OCI-LY3 (cell line): ENCODE measurements at regions not wholly inside any gene's neighbourhood (a gene's known extent, or its start where the extent isn't known, plus 50 kb on each side); places are given as distances from the start of the nearest gene placed in this dataset.

ENCODE experiments used
- H2AFZ ChIP-seq: fragments of 200-600, 300-600 bp; shearing (Covaris generic); 2 replicates; pipeline ENCODE4 v1.6.0; 2014; ENCODE audit warnings: antibody characterized with exemption, low read depth, low read length
- H3K27ac ChIP-seq: fragments of 200-600, 300-600 bp; sonication (generic); 2 replicates; pipeline ENCODE4 v1.5.1; 2014; ENCODE audit warnings: mild to moderate bottlenecking, low read length, moderate library complexity, mixed read lengths
- H3K27me3 ChIP-seq: fragments of 200-600, 300-600 bp; sonication (generic); 2 replicates; pipeline ENCODE4 v1.6.1; 2014; ENCODE audit warnings: low read depth, low read length, mixed read lengths
- H3K36me3 ChIP-seq: fragments of 200-600, 300-600 bp; sonication (generic); replicated peaks from 2 replicates; pipeline ENCODE3; 2014; ENCODE audit warnings: low read depth, low read length, mixed read lengths
- H3K4me1 ChIP-seq: fragments of 300-600, 200-600 bp; sonication (generic); 2 replicates; pipeline ENCODE4 v1.6.1; 2014; ENCODE audit warnings: low read length, mixed read lengths
- H3K4me2 ChIP-seq: fragments of 200-600, 300-600 bp; sonication (generic); 2 replicates; pipeline ENCODE4 v1.6.1; 2014; ENCODE audit warnings: low read length, mixed read lengths
- H3K4me3 ChIP-seq: fragments of 300-600, 200-600 bp; sonication (generic); 2 replicates; pipeline ENCODE4 v1.5.1; 2014; ENCODE audit warnings: antibody characterized with exemption, mild to moderate bottlenecking, low read length, moderate library complexity
- H3K79me2 ChIP-seq: fragments of 300-600, 200-600 bp; shearing (Covaris generic); 2 replicates; pipeline ENCODE4 v1.6.1; 2014; ENCODE audit warnings: mild to moderate bottlenecking, low read length, mixed read lengths
- H3K9ac ChIP-seq: fragments of 300-600, 200-600 bp; shearing (Covaris generic); 2 replicates; pipeline ENCODE4 v1.6.0; 2014; ENCODE audit warnings: mild to moderate bottlenecking, low read length, moderate library complexity
- H3K9me3 ChIP-seq: fragments of 200-600, 300-600 bp; shearing (Covaris generic); 2 replicates; pipeline ENCODE4 v1.6.1; 2014; ENCODE audit warnings: low read length, mixed read lengths; ENCODE audit not compliant: insufficient read depth
- H4K20me1 ChIP-seq: fragments of 200-600, 300-600 bp; sonication (generic); 2 replicates; pipeline ENCODE4 v1.6.1; 2016; ENCODE audit warnings: low read length, mixed read lengths; ENCODE audit not compliant: insufficient read depth
- CTCF ChIP-seq: fragments of 200-600, 300-600 bp; sonication (generic); IDR thresholded peaks from 2 replicates; pipeline ENCODE4 v1.5.1; 2014; ENCODE audit warnings: antibody characterized with exemption, low read length, low read depth
- EZH2phosphoT487 ChIP-seq: fragments of 200-600 bp; shearing (Covaris generic); IDR thresholded peaks from 2 replicates; pipeline ENCODE4 v1.6.1; 2018; ENCODE audit warnings: antibody characterized with exemption, mixed run types, low read depth

GRCh38 chr4:11299836-11300235, 128.9 kb downstream of the HS3ST1 start:
- TF ChIP-seq EZH2phosphoT487 (no peak), CTCF (no peak)
- no peak overlapping the region for H2AFZ ChIP-seq
- no peaks in the 10 kb centered on the region for H3K4me1 ChIP-seq
- H3K4me3 ChIP-seq = no peak overlapping the region
- no peak overlapping the region for H3K4me2 ChIP-seq
- no peaks in the 10 kb centered on the region for H4K20me1 ChIP-seq
- H3K27me3 ChIP-seq = no peaks in the 10 kb centered on the region
- H3K9me3 ChIP-seq = no peaks in the 10 kb centered on the region
- H3K9ac ChIP-seq = no peak overlapping the region
- H3K79me2 ChIP-seq = no peaks in the 10 kb centered on the region
- no peaks in the 10 kb centered on the region for H3K36me3 ChIP-seq
- no peak overlapping the region for H3K27ac ChIP-seq

- H3K79me2 ChIP-seq = no peaks in the 10 kb centered on the region
- H2AFZ ChIP-seq = no peak overlapping the region
Measured at GRCh38 chr4:11299016-11299415, 129.7 kb downstream of the HS3ST1 start.

GRCh38 chr4:11298451-11298850, 130.2 kb downstream of the HS3ST1 start:
- Histone ChIP-seq H3K4me2 (no peak overlapping the region), H3K9ac (no peak overlapping the region), H3K4me1 (no peaks in the 10 kb centered on the region), H3K79me2 (no peaks in the 10 kb centered on the region), H3K4me3 (no peak overlapping the region), H3K27me3 (no peaks in the 10 kb centered on the region), H3K9me3 (no peaks in the 10 kb centered on the region), H3K36me3 (no peaks in the 10 kb centered on the region), H3K27ac (no peak overlapping the region), H4K20me1 (no peaks in the 10 kb centered on the region), H2AFZ (no peak overlapping the region)
- no peak for TF ChIP-seq EZH2phosphoT487
- TF ChIP-seq CTCF = no peak

More at GRCh38 chr4:11299016-11299415, 129.7 kb downstream of the HS3ST1 start:
- Histone ChIP-seq H3K27me3 (no peaks in the 10 kb centered on the region), H3K4me1 (no peaks in the 10 kb centered on the region), H3K36me3 (no peaks in the 10 kb centered on the region), H3K9ac (no peak overlapping the region), H3K4me3 (no peak overlapping the region), H3K27ac (no peak overlapping the region), H4K20me1 (no peaks in the 10 kb centered on the region), H3K9me3 (no peaks in the 10 kb centered on the region), H3K4me2 (no peak overlapping the region)
- no peak for TF ChIP-seq CTCF
- no peak for TF ChIP-seq EZH2phosphoT487

GRCh38 chr4:11297627-11298026, 131.1 kb downstream of the HS3ST1 start:
- H3K4me1 ChIP-seq = no peaks in the 10 kb centered on the region
- H3K4me3 ChIP-seq = no peak overlapping the region
- TF ChIP-seq CTCF (no peak), EZH2phosphoT487 (no peak)
- H3K79me2 ChIP-seq = no peaks in the 10 kb centered on the region
- no peaks in the 10 kb centered on the region for H3K27me3 ChIP-seq
- H3K4me2 ChIP-seq = no peak overlapping the region
- H4K20me1 ChIP-seq = no peaks in the 10 kb centered on the region
- no peak overlapping the region for H2AFZ ChIP-seq
- H3K9ac ChIP-seq = no peak overlapping the region
- no peak overlapping the region for H3K27ac ChIP-seq
- no peaks in the 10 kb centered on the region for H3K36me3 ChIP-seq
- H3K9me3 ChIP-seq = no peaks in the 10 kb centered on the region
